ENCODE measurements at regions not wholly inside any gene's neighbourhood (a gene's known extent, or its start where the extent isn't known, plus 50 kb on each side); places are given as distances from the start of the nearest gene placed in this dataset.

- no peak overlapping the region for H3K4me2 ChIP-seq (ENCODE audit: low read depth, low read length, poor library complexity, severe bottlenecking)
- no peaks in the 10 kb centered on the region for H3K36me3 ChIP-seq (ENCODE audit: low read length)
- TF ChIP-seq EZH2phosphoT487 (conservative IDR thresholded peaks at IDR 0.05; ENCODE audit: low read length): no peak
- no peaks in the 10 kb centered on the region for H3K79me2 ChIP-seq (ENCODE audit: insufficient read depth, low read length)
- H2AFZ ChIP-seq (ENCODE audit: low read depth, low read length, severe bottlenecking): no peak overlapping the region
- no peak overlapping the region for H3K4me3 ChIP-seq (ENCODE audit: insufficient read depth, low read length, poor library complexity, severe bottlenecking)
- no peaks in the 10 kb centered on the region for H3K9me2 ChIP-seq (replicated peaks; ENCODE audit: insufficient read depth, low read length)
- no peaks in the 10 kb centered on the region for H3K9me3 ChIP-seq (ENCODE audit: insufficient read depth, low read length)
- no peaks in the 10 kb centered on the region for H4K20me1 ChIP-seq (ENCODE audit: low read depth, low read length)
- no peaks in the 10 kb centered on the region for H3F3A ChIP-seq (ENCODE audit: insufficient read depth)
- H3K9ac ChIP-seq (ENCODE audit: low read length): no peak overlapping the region
- no peak overlapping the region for H3K27ac ChIP-seq (ENCODE audit: low read depth, low read length)
- no peaks in the 10 kb centered on the region for H3K27me3 ChIP-seq (ENCODE audit: low read length)
These were observed 258.9 kb downstream of the SEC16B start for GRCh38 chr1:177710696-177711620.

- H2AFZ ChIP-seq (ENCODE audit: low read depth, low read length, severe bottlenecking): no peak overlapping the region
- no peaks in the 10 kb centered on the region for H3K79me2 ChIP-seq (ENCODE audit: insufficient read depth, low read length)
- H3F3A ChIP-seq (ENCODE audit: insufficient read depth): no peaks in the 10 kb centered on the region
- no peak overlapping the region for H3K4me3 ChIP-seq (ENCODE audit: insufficient read depth, low read length, poor library complexity, severe bottlenecking)
- H3K27me3 ChIP-seq (ENCODE audit: low read length): no peaks in the 10 kb centered on the region
- H3K4me2 ChIP-seq (ENCODE audit: low read depth, low read length, poor library complexity, severe bottlenecking): no peak overlapping the region
- no peak overlapping the region for H3K27ac ChIP-seq (ENCODE audit: low read depth, low read length)
- H3K36me3 ChIP-seq (ENCODE audit: low read length): no peaks in the 10 kb centered on the region
- H3K9me2 ChIP-seq (replicated peaks; ENCODE audit: insufficient read depth, low read length): no peaks in the 10 kb centered on the region
- H4K20me1 ChIP-seq (ENCODE audit: low read depth, low read length): no peaks in the 10 kb centered on the region
- H3K9ac ChIP-seq (ENCODE audit: low read length): no peak overlapping the region
- no peaks in the 10 kb centered on the region for H3K9me3 ChIP-seq (ENCODE audit: insufficient read depth, low read length)
- TF ChIP-seq CTCF (IDR thresholded peaks at IDR 0.05; ENCODE audit: insufficient read depth, low read length, poor library complexity, severe bottlenecking): no peak
- TF ChIP-seq EZH2phosphoT487 (conservative IDR thresholded peaks at IDR 0.05; ENCODE audit: low read length): no peak
These were observed 261.5 kb downstream of the SEC16B start for GRCh38 chr1:177708406-177708805.

- Histone ChIP-seq H3K36me3 (ENCODE audit: low read length) (no peaks in the 10 kb centered on the region), H3K27ac (ENCODE audit: low read depth, low read length) (no peak overlapping the region), H3F3A (ENCODE audit: insufficient read depth) (no peaks in the 10 kb centered on the region), H3K27me3 (ENCODE audit: low read length) (no peaks in the 10 kb centered on the region), H3K9me2 (replicated peaks; ENCODE audit: insufficient read depth, low read length) (no peaks in the 10 kb centered on the region), H3K9me3 (ENCODE audit: insufficient read depth, low read length) (no peaks in the 10 kb centered on the region), H4K20me1 (ENCODE audit: low read depth, low read length) (no peaks in the 10 kb centered on the region), H3K4me2 (ENCODE audit: low read depth, low read length, poor library complexity, severe bottlenecking) (no peak overlapping the region), H2AFZ (ENCODE audit: low read depth, low read length, severe bottlenecking) (no peak overlapping the region), H3K79me2 (ENCODE audit: insufficient read depth, low read length) (no peaks in the 10 kb centered on the region), H3K4me3 (ENCODE audit: insufficient read depth, low read length, poor library complexity, severe bottlenecking) (no peak overlapping the region), H3K9ac (ENCODE audit: low read length) (no peak overlapping the region)
- TF ChIP-seq CTCF (IDR thresholded peaks at IDR 0.05; ENCODE audit: insufficient read depth, low read length, poor library complexity, severe bottlenecking) (no peak), EZH2phosphoT487 (conservative IDR thresholded peaks at IDR 0.05; ENCODE audit: low read length) (no peak)
These were observed 262.9 kb downstream of the SEC16B start for GRCh38 chr1:177706977-177707376.

- H3K79me2 ChIP-seq (ENCODE audit: insufficient read depth, low read length): no peaks in the 10 kb centered on the region
- H4K20me1 ChIP-seq (ENCODE audit: low read depth, low read length): no peaks in the 10 kb centered on the region
- H3K27ac ChIP-seq (ENCODE audit: low read depth, low read length): no peak overlapping the region
- no peaks in the 10 kb centered on the region for H3K36me3 ChIP-seq (ENCODE audit: low read length)
- H3K9me3 ChIP-seq (ENCODE audit: insufficient read depth, low read length): no peaks in the 10 kb centered on the region
- no peak for TF ChIP-seq EZH2phosphoT487 (conservative IDR thresholded peaks at IDR 0.05; ENCODE audit: low read length)
- no peak for TF ChIP-seq CTCF (IDR thresholded peaks at IDR 0.05; ENCODE audit: insufficient read depth, low read length, poor library complexity, severe bottlenecking)
- H3K9me2 ChIP-seq (replicated peaks; ENCODE audit: insufficient read depth, low read length): no peaks in the 10 kb centered on the region
- H3K4me3 ChIP-seq (ENCODE audit: insufficient read depth, low read length, poor library complexity, severe bottlenecking): no peak overlapping the region
- no peak overlapping the region for H3K9ac ChIP-seq (ENCODE audit: low read length)
- no peaks in the 10 kb centered on the region for H3F3A ChIP-seq (ENCODE audit: insufficient read depth)
- no peaks in the 10 kb centered on the region for H3K27me3 ChIP-seq (ENCODE audit: low read length)
- no peak overlapping the region for H2AFZ ChIP-seq (ENCODE audit: low read depth, low read length, severe bottlenecking)
- no peak overlapping the region for H3K4me2 ChIP-seq (ENCODE audit: low read depth, low read length, poor library complexity, severe bottlenecking)
These were observed 264.0 kb downstream of the SEC16B start for GRCh38 chr1:177705839-177706238.

All from SU-DHL-6 (cell line).